Mammary epithelial cell (primary cell): ENCODE measurements at regions not wholly inside any gene's neighbourhood (a gene's known extent, or its start where the extent isn't known, plus 50 kb on each side); places are given as distances from the start of the nearest gene placed in this dataset.

Experiments
- CTCF ChIP-seq, 2 donors: IDR thresholded peaks in 1 of 2; conservative IDR thresholded peaks in 1 of 2; 2 replicates each; pipeline ENCODE4 v1.5.1; 2011 to 2012; ENCODE audit warnings: inconsistent platforms in 2 of 2, low read length in 2 of 2, mild to moderate bottlenecking in 2 of 2, control low read depth in 1 of 2, low read depth in 1 of 2; ENCODE audit not compliant: insufficient read depth in 1 of 2; ENCODE audit errors: extremely low read depth in 1 of 2
- EZH2 ChIP-seq: IDR thresholded peaks from 2 replicates; pipeline ENCODE4 v1.6.1; 2012; ENCODE audit warnings: low read length, inconsistent platforms, borderline replicate concordance

- TF ChIP-seq CTCF (conservative IDR thresholded peaks at IDR 0.05 in 1 of 2, IDR thresholded peaks at IDR 0.05 in 1 of 2; ENCODE audit: extremely low read depth in 1 of 2, insufficient read depth in 1 of 2, low read depth in 1 of 2, low read length in 2 of 2) (no peak), EZH2 (no peak)
These were observed 235.1 kb upstream of the RREB1 start for GRCh38 chr6:6872459-6873344.
